Memory B cell (primary cell): ENCODE measurements at regions not wholly inside any gene's neighbourhood (a gene's known extent, or its start where the extent isn't known, plus 50 kb on each side); places are given as distances from the start of the nearest gene placed in this dataset.

Source experiments
- ATAC-seq: fragments of 150-1000 bp; cut with Tn5 transposase; 2 replicates; pipeline ENCODE4 v1.10.0; 2021; ENCODE audit warnings: low read depth, mild to moderate bottlenecking, moderate library complexity
- DNase-seq, 2 donors: peaks; one replicate each; pipeline ENCODE4 v3.0.0; 2022; ENCODE audit warnings: low spot score in 2 of 2
- H3K27ac Mint-ChIP-seq: one replicate; pipeline ENCODE4 v1.8.0; 2022; ENCODE audit warnings: mild to moderate bottlenecking, moderate library complexity, mixed read lengths
- H3K27me3 Mint-ChIP-seq: one replicate; pipeline ENCODE4 v1.8.0; 2022; ENCODE audit warnings: mixed read lengths
- H3K36me3 Mint-ChIP-seq: one replicate; pipeline ENCODE4 v1.8.0; 2022; ENCODE audit warnings: mild to moderate bottlenecking, mixed read lengths
- H3K4me1 Mint-ChIP-seq: one replicate; pipeline ENCODE4 v1.8.0; 2022; ENCODE audit warnings: mixed read lengths
- H3K4me3 Mint-ChIP-seq: one replicate; pipeline ENCODE4 v1.8.0; 2022; ENCODE audit warnings: mild to moderate bottlenecking, moderate library complexity, mixed read lengths
- H3K9me3 Mint-ChIP-seq: one replicate; pipeline ENCODE4 v1.8.0; 2022; ENCODE audit warnings: mixed read lengths

DNA sequence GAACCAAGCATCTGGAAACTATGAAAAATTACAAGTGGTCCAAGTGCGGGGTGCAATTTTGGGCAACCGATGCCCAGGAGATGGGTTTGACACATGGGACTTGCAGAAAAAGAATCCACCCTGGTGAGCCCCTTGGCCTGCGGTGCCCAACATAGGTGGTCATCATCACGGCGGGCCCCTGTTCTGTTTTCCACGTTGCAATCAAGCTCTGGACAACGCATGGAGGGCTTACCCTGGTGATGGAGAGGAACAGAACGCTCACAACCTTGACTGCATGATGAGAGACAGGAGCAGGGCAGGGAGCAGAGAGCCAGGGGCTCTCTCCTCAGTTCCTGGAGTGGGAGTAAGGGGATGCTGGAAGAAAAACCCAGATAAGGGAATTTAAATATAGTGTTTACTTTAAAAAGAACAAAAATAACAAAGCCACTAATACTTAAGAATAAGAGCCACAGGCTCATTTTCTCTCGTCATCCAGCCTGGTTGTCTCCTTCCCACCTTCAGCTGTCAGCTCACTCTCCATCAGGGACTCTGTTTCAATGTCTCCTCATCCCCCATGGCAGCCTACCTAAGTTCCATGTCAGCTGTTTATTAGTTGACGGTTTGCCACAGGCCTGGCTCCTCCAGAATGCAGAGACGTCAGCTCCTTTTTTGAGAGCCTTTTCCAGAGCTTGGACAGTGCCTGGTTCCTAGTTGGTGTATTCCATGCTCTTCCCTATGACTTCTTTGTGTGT is 172.1 kb downstream of the GADD45G start:
- Mint-ChIP-seq H3K27me3 (peaks cover 5% of the 10 kb centered on the region), H3K4me1 (peaks cover 9% of the 10 kb centered on the region), H3K4me3 (no peak overlapping the region), H3K27ac (no peak overlapping the region), H3K9me3 (no peaks in the 10 kb centered on the region), H3K36me3 (no peaks in the 10 kb centered on the region)
- DNase-seq (no peak), ATAC-seq (no peak)

DNA sequence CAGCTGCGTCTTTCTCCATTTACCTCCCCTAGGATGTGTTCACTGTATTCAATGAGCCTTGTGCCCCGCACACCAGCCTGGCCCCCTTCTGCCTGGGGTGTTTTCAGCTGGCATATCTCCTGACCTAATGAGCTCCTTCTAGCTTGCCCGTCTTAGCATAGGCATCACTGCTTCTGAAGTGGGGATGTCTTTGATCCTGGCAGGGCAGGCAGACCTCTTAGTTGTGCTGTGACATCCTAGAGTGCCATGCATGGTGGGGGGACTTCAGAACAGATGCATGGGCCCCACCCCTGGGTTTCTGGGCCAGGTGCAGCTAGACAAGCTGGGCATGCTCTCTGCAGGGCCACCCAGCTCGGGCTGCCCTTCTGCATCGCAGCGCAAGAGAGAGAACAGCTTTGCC is 172.7 kb downstream of the GADD45G start:
- DNase-seq (no peak), ATAC-seq (no peak)
- Mint-ChIP-seq H3K27me3 (peaks cover 3% of the 10 kb centered on the region), H3K4me3 (no peak overlapping the region), H3K36me3 (no peaks in the 10 kb centered on the region), H3K27ac (no peak overlapping the region), H3K9me3 (no peaks in the 10 kb centered on the region), H3K4me1 (peaks cover 14% of the 10 kb centered on the region)

DNA sequence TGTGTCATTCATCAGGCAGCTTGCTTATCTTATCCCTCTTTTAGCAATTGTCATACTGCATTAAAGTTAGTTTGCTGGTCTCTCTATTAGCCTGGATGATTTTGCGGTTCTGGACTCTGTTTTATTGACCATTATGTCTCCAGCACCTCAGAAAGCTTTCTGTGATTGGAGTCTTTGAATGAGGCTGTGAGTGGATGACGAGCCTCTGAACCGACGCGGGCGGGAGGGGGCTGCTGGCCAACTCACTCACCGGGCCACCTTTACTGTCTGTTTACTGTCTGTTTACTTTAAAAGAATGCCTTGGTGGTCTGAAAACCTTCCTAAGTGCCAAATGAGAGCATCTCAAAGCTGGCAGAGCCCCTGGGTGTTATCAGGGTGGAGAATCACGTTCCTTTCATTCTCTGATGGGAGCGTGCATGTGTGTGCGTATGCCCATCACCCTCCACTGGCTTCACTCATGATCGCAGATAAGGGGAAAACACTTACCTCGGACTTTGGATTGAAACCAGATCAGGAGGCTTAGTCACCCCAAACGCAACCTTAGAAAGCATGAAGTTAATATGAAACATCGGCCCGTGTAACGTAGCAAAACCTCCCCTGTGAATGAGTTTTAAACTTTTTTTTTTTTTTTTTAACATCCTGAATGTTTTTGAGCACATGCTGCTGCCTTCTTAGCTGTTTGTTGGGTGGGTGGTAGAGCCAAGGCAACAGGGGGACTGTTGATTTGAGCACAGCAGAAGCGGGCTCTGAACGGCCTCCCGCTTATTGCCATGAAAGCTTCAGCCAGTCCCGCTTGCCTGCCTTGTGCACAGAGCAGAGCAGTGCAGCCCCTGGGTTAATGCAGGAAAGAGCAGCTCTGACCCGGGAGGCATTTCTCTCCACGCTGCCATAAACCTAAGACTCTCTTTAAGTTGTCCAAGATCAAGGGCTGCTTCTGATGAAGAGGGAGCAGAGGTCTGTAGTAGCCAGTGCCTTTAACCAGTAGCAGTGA is 173.6 kb downstream of the GADD45G start:
- no peak overlapping the region for H3K27ac Mint-ChIP-seq

DNA sequence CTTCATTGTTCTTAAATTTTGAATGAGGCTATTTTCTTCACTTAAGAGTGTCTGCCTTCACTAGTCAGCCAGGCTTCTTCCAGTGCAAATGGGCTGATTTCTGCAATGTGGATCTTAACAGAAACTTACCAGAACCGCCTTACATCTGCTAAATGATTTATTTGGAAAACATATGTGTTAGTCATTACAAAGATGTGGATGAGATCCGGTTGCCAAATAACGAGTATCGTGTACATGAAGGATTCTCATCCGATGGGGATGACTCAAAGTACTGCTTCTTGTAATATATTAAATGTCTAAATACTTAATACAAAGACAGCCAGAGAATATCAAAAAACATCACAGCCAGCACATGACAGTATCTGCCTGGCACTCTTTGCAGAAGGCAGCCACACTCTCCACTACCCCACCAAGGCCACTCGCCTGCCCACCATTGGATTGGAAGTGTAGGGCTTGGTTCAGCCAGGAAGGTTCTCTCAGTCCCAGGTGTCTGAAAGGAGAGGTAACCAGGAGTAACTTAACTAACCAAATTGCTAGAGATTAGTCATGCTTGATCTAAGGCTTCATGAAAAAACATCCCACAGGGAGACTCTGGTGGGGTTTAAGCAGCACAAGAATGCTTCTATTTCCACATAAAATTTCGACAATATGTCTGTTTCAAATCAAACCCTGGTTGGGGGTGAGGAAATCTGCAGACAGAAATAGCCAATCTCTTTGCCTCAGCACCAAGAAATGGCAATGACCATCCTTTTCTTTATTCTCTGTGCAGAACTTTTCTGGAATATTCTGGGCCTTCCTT is 174.8 kb downstream of the GADD45G start:
- H3K36me3 Mint-ChIP-seq, result no peaks in the 10 kb centered on the region
- no peak overlapping the region for H3K4me3 Mint-ChIP-seq
- H3K27me3 Mint-ChIP-seq, result peaks cover 6% of the 10 kb centered on the region
- ATAC-seq, result no peak
- no peak for DNase-seq
- no peaks in the 10 kb centered on the region for H3K9me3 Mint-ChIP-seq
- no peak overlapping the region for H3K27ac Mint-ChIP-seq
- H3K4me1 Mint-ChIP-seq, result peaks cover 14% of the 10 kb centered on the region

More for the DNA sequence above, 173.6 kb downstream of the GADD45G start:
- DNase-seq, result no peak
- Mint-ChIP-seq H3K4me1 (peaks cover 14% of the 10 kb centered on the region), H3K36me3 (no peaks in the 10 kb centered on the region), H3K4me3 (no peak overlapping the region), H3K9me3 (no peaks in the 10 kb centered on the region), H3K27me3 (peaks cover 5% of the 10 kb centered on the region)
- no peak for ATAC-seq

DNA sequence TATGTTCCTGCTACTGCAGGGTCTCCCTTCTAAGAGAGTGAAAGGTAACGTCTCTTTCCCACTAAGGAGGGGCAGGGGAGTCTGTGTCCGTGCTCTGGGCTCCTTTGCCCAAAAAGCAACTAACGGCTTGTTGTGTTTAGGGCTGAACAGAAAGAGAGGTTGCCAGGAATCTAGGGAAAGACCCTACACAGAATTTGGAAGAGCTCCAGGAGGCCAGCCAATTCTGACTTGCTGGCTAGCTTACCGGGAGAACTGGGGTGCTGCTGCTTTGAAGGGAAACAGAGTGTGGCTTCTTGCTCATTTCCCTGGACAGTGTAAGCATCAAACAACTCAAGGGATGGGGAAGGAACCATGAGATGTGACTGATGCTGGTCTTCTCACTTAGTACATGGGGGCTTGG is 176.1 kb downstream of the GADD45G start:
- H3K4me1 Mint-ChIP-seq, result peaks cover 14% of the 10 kb centered on the region
- H3K36me3 Mint-ChIP-seq, result no peaks in the 10 kb centered on the region
- no peak overlapping the region for H3K4me3 Mint-ChIP-seq
- DNase-seq (no peak), ATAC-seq (no peak)
- no peak overlapping the region for H3K27ac Mint-ChIP-seq
- peaks cover 5% of the 10 kb centered on the region for H3K27me3 Mint-ChIP-seq
- H3K9me3 Mint-ChIP-seq, result no peaks in the 10 kb centered on the region

DNA sequence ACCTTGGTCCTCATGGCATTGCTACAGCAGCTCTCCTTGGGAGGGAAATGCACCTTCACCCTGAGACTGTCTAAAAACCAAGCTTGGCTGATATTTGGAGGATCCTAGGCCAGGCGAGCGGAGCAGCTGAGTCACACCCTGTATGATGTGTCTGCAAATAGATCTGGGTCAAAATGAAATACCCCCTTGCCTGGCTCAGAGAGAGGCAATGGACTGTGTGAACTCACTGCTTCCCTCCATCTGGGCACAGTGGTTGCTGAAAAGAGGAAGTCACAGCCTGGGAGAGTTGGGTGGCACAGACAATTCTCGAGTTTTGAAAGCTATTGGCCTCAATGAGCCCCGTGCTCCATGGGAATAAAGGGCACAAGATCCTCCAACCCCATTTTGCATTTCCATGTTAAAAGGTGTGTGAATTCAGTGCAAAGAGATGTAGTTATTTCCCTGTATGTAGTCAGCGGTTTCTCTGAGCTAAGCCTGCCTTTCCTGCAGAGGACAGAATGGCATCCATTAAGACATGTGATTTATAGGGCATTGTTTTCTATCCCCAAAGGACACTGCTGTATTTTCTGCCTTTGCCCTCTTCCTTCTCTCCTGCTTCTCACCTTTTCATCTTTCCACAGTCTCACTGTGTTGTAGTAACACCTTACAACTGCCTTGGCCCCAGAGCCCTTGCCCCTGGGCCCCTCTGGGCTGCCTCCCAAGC is 177.2 kb downstream of the GADD45G start:
- Mint-ChIP-seq H3K4me3 (no peak overlapping the region), H3K27ac (no peak overlapping the region), H3K9me3 (no peaks in the 10 kb centered on the region), H3K27me3 (peaks cover 3% of the 10 kb centered on the region), H3K4me1 (peaks cover 14% of the 10 kb centered on the region), H3K36me3 (no peaks in the 10 kb centered on the region)
- DNase-seq, result peak; percentile 31 to 37
- ATAC-seq, result peak; percentile 99

DNA sequence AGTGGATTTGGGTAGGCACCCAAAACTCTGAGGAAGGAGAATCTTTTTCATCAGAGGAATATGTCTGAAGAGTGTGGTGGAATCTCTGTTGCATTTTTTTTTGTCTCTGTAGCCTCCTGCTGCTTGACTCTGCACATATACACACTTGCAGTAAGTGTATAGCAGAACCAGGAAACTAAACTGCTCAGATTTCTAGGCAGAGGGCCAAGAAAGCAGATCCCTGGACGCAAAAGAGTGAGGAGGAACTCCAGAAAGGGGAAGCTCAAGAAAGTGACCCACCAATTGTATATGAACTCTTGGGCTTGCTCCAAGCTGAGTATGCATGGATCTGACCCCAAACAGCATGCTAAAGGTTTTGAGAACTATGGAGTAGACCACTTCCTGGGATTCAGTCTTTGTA is 181.8 kb downstream of the GADD45G start:
- Mint-ChIP-seq H3K4me1 (peaks cover 13% of the 10 kb centered on the region), H3K27me3 (peaks cover 5% of the 10 kb centered on the region), H3K27ac (no peak overlapping the region), H3K4me3 (no peak overlapping the region), H3K9me3 (peaks cover 3% of the 10 kb centered on the region), H3K36me3 (no peaks in the 10 kb centered on the region)
- no peak for DNase-seq
- ATAC-seq, result no peak

DNA sequence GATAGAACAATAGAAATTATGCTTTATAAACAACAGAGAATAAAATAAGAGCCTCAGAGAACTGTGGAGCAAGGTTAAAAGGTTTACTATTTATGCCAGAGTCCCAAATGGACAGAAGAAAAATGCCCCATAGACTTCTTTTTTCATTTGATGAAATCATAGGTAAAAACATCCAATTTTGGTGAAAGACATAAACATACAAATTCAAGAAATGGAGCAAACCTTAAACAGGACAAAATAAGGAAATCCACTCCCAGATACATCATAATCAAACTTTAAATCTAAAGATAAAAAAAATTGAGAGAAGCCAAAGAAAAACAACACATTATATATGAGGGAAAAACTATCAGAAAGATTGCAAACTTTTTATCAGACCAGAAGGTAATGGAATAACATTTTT is 182.8 kb downstream of the GADD45G start:
- no peak overlapping the region for H3K4me3 Mint-ChIP-seq
- H3K4me1 Mint-ChIP-seq, result peaks cover 5% of the 10 kb centered on the region
- H3K9me3 Mint-ChIP-seq, result peaks cover 3% of the 10 kb centered on the region
- peaks cover 5% of the 10 kb centered on the region for H3K27me3 Mint-ChIP-seq
- ATAC-seq (no peak), DNase-seq (no peak)
- no peak overlapping the region for H3K27ac Mint-ChIP-seq
- no peaks in the 10 kb centered on the region for H3K36me3 Mint-ChIP-seq

DNA sequence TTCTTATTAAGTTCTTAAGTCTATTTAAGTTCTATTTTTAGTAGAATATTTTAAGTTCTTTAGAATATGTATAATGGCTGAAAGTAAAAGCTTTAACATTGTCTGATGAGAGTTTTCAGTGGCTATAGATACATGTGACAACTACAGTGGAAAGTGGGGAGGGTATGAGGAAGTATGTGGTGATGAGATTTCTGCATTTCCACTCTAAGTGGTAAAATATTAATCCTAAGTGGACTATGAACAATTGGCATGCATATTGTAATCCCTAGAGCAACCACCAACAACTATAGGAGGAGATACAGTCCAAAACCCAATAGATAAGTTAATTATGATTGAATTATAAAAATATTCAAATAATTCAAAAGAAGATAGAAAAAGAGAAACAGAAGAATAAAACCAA is 183.6 kb downstream of the GADD45G start:
- Mint-ChIP-seq H3K27me3 (peaks cover 3% of the 10 kb centered on the region), H3K4me1 (peaks cover 5% of the 10 kb centered on the region), H3K4me3 (no peak overlapping the region), H3K36me3 (no peaks in the 10 kb centered on the region), H3K27ac (no peak overlapping the region), H3K9me3 (peaks cover 3% of the 10 kb centered on the region)
- ATAC-seq, result no peak
- DNase-seq, result no peak

DNA sequence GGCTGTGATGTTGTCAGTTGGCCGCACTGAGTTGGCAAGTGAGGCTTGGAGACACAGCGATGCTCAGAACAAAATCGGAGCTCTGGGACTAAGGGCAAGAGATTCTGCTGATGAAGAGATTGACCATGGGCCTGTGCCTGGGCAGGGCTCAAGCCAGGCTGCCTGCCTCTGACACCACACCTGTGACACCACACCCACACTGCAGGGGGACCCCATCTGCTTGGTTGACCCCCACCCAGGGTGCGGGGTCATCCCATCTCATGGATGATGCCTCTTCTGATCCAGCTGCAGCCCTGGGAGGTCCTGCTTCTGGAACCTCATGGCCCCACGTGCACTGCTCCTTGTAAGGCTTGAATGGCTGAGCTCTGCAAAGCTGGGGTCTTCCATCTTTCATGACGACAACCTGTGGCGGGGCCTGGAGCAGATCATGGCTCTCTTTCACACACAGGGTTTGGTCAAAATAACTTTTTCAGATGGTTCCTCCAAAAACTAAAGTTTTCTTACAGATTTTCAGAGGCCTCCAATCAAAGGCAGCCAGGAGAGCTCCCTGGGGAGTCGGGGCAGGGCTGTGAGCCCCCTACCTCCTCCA is 185.2 kb downstream of the GADD45G start:
- H3K27ac Mint-ChIP-seq, result no peak overlapping the region
- H3K4me3 Mint-ChIP-seq, result no peak overlapping the region
- H3K4me1 Mint-ChIP-seq, result peaks cover 5% of the 10 kb centered on the region
- ATAC-seq, result no peak
- no peak for DNase-seq
- H3K27me3 Mint-ChIP-seq, result peaks cover 2% of the 10 kb centered on the region
- H3K36me3 Mint-ChIP-seq, result no peaks in the 10 kb centered on the region
- peaks cover 3% of the 10 kb centered on the region for H3K9me3 Mint-ChIP-seq

DNA sequence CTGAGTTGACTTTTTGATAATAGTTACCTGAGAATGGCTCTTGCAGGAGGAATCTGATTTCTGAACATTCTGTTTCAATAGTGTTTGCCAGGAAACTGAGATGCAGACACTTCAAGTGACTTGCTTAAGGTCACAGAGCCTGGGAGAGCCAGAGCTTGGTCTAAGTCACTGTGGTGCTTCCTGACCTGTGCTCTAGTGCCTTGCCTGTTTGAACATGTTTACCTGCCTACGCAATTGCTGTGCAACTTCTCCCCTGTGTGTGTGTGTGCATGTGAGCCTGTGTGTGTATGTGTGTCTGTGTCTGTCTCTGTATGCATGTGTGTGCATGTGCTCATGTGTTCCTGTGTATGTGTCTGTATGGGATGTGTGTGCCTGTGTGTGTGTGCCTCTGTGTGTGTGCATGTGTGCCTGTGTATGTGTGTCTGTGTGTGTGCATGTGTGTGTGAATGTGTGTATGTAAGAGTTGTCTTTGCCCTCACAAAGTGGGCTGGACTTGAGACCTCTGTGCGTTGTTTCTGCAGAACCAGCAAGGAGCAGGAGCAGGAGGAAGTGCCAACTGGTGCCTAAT is 185.8 kb downstream of the GADD45G start:
- Mint-ChIP-seq H3K4me3 (no peak overlapping the region), H3K4me1 (peaks cover 5% of the 10 kb centered on the region), H3K36me3 (no peaks in the 10 kb centered on the region), H3K9me3 (peaks cover 3% of the 10 kb centered on the region), H3K27me3 (peaks cover 2% of the 10 kb centered on the region), H3K27ac (no peak overlapping the region)
- DNase-seq, result no peak
- no peak for ATAC-seq

DNA sequence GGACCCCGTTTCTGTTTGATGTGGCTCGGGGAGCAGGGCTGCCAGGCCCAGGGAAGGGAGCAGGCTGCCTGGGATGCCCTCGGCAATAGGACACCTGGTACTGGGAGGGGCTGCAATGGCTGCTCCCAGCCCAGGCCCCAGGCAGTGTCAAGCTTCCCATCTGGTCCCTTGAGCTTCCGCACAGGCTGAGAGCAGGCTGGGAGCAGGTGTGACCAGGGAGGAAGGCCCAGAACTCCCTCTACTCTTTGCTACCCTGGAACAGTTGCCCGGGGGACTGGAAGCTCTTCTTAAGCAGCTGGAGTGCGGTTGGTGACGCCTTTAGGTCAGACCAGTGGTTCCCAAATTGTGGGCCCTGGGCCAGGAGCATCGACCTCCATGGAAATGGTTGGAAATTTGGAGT is 186.9 kb downstream of the GADD45G start:
- no peak overlapping the region for H3K27ac Mint-ChIP-seq
- no peak for DNase-seq
- H3K27me3 Mint-ChIP-seq, result peaks cover 2% of the 10 kb centered on the region
- peaks cover 3% of the 10 kb centered on the region for H3K9me3 Mint-ChIP-seq
- H3K4me3 Mint-ChIP-seq, result no peak overlapping the region
- ATAC-seq, result no peak
- no peaks in the 10 kb centered on the region for H3K36me3 Mint-ChIP-seq
- H3K4me1 Mint-ChIP-seq, result peaks cover 5% of the 10 kb centered on the region
